ENCODE measurements at regions not wholly inside any gene's neighbourhood (a gene's known extent, or its start where the extent isn't known, plus 50 kb on each side); places are given as distances from the start of the nearest gene placed in this dataset.

DNA sequence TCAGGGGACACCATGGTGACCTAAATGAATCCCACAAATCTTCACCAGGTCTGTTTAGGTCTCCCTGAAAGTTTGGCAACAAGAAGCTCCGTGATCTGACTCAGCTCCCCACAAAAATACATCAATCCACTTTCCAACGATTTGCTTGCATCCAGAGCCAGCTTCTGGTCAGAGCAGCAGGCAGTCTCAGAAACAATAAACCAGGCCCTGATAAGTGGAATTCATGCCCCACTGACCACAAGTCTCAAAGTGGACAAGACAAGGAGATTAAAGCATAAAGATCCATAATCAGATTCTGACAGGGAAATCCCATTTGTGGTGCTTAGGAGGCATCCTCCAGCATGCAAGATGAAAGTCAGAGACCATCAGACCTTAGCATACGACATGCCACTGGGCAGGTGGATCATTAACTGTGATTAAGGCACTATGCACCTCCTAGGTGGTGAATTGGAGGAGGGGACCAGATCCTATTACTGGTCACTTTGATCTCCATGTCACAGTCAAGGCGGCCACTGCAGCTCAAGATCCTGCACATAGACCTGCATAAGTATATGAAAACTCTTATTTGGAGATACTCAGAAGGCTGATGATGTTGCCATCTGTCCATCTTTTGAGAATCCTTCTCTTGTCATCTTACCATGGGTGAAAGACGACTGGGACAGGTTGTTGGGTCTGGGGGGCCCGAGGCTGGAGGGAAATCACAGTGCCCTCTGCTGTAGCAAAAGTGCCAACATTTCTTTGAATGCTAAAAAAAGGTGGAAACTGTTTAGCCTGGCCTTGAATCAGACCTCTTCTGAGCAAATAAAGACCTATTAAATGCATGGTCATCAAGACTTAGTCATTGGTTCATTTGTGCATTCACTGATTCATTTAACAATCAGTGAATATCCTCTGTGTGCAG is 309.2 kb upstream of the CCL2 start:
- ATAC-seq (no peak), DNase-seq (no peak)
- Histone ChIP-seq H3K4me1 (no peaks in the 10 kb centered on the region), H3K27me3 (peaks cover 4% of the 10 kb centered on the region), H3K27ac (no peak overlapping the region), H3K4me3 (no peak overlapping the region), H3K9me3 (no peaks in the 10 kb centered on the region), H3K36me3 (no peaks in the 10 kb centered on the region)
- TF ChIP-seq, protein P1, sequence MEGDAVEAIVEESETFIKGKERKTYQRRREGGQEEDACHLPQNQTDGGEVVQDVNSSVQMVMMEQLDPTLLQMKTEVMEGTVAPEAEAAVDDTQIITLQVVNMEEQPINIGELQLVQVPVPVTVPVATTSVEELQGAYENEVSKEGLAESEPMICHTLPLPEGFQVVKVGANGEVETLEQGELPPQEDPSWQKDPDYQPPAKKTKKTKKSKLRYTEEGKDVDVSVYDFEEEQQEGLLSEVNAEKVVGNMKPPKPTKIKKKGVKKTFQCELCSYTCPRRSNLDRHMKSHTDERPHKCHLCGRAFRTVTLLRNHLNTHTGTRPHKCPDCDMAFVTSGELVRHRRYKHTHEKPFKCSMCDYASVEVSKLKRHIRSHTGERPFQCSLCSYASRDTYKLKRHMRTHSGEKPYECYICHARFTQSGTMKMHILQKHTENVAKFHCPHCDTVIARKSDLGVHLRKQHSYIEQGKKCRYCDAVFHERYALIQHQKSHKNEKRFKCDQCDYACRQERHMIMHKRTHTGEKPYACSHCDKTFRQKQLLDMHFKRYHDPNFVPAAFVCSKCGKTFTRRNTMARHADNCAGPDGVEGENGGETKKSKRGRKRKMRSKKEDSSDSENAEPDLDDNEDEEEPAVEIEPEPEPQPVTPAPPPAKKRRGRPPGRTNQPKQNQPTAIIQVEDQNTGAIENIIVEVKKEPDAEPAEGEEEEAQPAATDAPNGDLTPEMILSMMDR (IDR thresholded peaks at IDR 0.05) = no peak
- intact Hi-C loops (cut with DNase I) = no loop called here

DNA sequence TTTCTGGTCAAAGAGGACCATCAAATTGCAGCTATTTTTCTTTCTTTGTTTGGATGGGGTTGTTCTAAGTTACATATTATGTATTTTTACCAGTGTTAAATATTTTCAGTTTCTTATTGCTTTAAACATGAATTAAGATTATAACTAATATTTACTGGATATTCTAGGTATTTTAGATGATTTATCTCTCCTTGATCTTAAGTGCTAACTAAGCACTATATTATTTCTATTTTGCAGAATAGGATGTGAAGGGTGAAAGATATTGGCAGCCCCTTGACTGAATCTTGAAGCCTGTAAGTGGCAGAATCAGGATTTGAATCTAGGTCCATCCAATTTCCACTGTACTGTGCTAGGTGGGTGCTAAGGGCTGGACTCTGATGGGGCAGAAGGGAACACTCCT is 307.3 kb upstream of the CCL2 start:
- TF ChIP-seq, protein P1 (IDR thresholded peaks at IDR 0.05) = no peak
- DNase-seq (no peak), ATAC-seq (no peak)
- H3K27me3 ChIP-seq = peaks cover 4% of the 10 kb centered on the region
- H3K4me1 ChIP-seq = no peaks in the 10 kb centered on the region
- H3K36me3 ChIP-seq = no peaks in the 10 kb centered on the region
- H3K27ac ChIP-seq = no peak overlapping the region
- intact Hi-C loops (cut with DNase I) = no loop called here
- no peak overlapping the region for H3K4me3 ChIP-seq
- H3K9me3 ChIP-seq = no peaks in the 10 kb centered on the region

DNA sequence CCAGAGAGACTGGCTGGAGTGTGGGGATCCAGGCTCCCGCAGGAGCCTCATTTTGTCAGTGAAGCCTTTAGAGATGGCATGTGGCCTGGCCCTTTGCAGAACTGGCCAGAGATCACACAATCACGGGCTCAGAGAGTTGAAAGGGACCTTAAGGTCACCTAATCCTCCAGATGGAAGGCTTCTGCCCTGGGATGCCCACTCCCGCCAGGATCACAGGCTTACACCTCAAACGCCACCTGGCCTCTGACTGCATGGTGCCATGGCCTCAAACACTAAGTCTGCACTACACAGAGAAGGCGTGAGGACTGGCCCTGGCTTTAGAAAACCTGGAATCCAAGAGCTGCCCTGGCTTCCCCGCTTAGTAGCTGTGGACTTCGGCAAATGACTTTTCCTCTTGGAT is 306.8 kb upstream of the CCL2 start:
- TF ChIP-seq, protein P1 (IDR thresholded peaks at IDR 0.05) = no peak
- ATAC-seq = no peak
- intact Hi-C loops (cut with DNase I) = no loop called here
- no peak for DNase-seq
- H3K27me3 ChIP-seq = peaks cover 4% of the 10 kb centered on the region
- no peak overlapping the region for H3K27ac ChIP-seq
- no peak overlapping the region for H3K4me3 ChIP-seq
- H3K36me3 ChIP-seq = no peaks in the 10 kb centered on the region
- H3K4me1 ChIP-seq = no peaks in the 10 kb centered on the region
- no peaks in the 10 kb centered on the region for H3K9me3 ChIP-seq

DNA sequence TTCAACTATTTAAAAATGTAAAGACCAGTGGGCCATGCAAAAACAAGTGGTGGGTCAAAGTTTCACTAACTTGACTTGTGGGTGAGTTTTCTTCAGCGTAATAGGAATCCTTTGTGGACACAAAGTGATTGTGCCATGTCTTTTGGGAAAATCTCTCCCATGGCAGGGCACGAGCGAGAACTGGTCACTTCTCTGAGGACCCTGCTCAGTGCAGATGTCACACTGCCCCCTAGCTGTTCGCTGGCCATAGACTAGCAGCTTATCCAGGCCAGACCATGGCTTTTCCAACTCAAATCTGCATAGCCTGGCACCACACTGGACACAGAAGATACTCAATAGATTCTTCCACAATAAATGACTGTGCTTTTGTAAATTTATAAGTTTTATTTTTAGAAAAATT is 306.0 kb upstream of the CCL2 start:
- Histone ChIP-seq H3K4me3 (no peak overlapping the region), H3K27ac (no peak overlapping the region), H3K36me3 (no peaks in the 10 kb centered on the region), H3K9me3 (no peaks in the 10 kb centered on the region), H3K27me3 (peaks cover 4% of the 10 kb centered on the region), H3K4me1 (no peaks in the 10 kb centered on the region)
- TF ChIP-seq, protein P1 (IDR thresholded peaks at IDR 0.05) = peak; percentile 25
- DNase-seq = no peak
- intact Hi-C loops (cut with DNase I) = no loop called here
- ATAC-seq = no peak

DNA sequence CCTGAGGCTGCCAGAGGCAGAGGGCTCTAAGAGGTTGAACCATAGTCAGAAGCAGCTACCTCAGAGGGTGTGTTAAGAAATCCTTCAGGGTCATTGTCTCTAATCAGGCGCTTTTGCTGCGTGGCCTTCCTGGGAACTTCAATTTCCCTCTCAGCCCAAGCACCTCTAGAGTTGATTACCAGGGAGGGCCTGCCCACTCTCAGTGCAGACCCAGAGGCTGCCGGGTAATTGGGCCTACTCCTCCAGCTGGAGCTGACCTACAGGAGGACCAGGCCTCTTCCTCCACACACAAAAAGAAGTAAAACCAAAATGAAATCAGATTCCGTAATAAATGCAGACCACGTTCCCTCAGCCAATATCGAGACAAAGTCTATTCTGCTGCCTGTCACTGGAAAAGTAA is 305.0 kb upstream of the CCL2 start:
- no peaks in the 10 kb centered on the region for H3K4me1 ChIP-seq
- H3K4me3 ChIP-seq = no peak overlapping the region
- no peaks in the 10 kb centered on the region for H3K36me3 ChIP-seq
- DNase-seq = no peak
- H3K27ac ChIP-seq = no peak overlapping the region
- TF ChIP-seq, protein P1 (IDR thresholded peaks at IDR 0.05) = no peak
- peaks cover 4% of the 10 kb centered on the region for H3K27me3 ChIP-seq
- intact Hi-C loops (cut with DNase I) = no loop called here
- ATAC-seq = no peak
- H3K9me3 ChIP-seq = no peaks in the 10 kb centered on the region

Data from upper lobe of right lung (tissue), 1 donor.